Activated CD4-positive, alpha-beta T cell treated with anti-CD3 and anti-CD28 coated beads for 48 hours (primary cell): ENCODE measurements at regions not wholly inside any gene's neighbourhood (a gene's known extent, or its start where the extent isn't known, plus 50 kb on each side); places are given as distances from the start of the nearest gene placed in this dataset.
"Not testable (repeated sequence)": the region's sequence is repeated elsewhere in the genome, so short reads cannot be mapped to it uniquely, and the experiment has no call there.

ENCODE experiments used
- DNase-seq: peaks from one replicate; pipeline ENCODE4 v3.0.0-alpha.2; 2020

- DNase-seq: no peak
Observed at GRCh38 chr10:3935933-3936359, 150.9 kb upstream of the KLF6 start.

DNA sequence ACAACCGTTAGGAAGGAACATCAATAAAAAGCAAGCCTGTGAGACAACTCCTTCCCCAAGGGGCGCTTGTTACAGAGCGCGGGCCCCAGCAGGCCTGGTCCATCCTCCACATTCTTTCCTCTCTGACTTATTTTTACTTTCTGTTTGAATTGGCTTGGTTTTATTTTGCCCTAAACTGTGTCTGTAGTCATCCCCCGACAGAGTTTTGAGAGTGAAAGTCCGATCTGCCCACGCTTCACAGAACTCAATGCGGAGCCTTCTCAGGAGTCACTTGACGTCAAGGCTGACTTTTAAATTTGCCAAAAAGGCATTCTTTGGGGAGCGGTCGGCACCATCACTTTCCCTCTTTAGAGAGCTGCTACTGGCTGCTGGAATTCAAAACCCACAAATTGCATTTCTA, 150.1 kb upstream of the KLF6 start:
- DNase-seq: peak; percentile 87

DNA sequence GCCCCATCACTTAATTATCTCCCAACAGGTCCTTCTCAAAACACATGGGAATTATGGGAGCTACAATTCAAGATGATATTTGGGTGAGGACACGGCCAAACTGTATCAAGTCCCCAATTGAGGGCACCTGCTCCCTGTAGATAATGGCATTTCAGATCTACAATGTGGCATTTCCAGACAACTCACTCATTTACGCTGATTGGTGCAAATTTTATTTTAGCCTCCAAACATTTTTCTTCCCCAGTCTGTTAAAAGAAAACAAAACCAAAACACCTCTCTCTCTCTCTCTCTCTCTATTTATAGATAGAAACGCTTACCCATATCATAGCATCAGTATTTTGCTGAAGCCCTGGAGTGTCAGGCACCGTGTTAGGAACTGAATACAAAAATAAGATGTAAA, 148.7 kb upstream of the KLF6 start:
- no peak for DNase-seq

- DNase-seq: no peak
Observed at GRCh38 chr10:3932597-3933375, 147.8 kb upstream of the KLF6 start.

DNA sequence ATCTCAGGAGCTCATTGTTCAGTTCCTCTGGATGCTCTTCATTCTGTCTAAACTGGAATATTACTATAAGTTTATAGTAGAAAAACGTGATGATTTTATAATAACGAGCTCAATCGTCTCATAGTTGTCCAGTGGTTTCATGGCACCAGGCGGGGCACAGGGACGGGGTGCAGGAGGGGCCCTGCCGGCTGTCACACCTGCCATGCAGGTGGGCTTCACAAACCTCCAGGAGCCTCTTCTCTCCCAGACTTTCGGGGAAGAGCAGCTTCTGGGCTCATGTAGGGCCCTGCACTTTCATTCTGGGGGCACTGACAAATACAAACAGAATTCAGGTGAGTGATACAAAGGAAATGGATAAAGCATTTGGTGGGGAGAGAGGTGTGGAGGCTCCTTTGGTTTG, 146.9 kb upstream of the KLF6 start:
- DNase-seq: no peak

- no peak for DNase-seq
Observed at GRCh38 chr10:3931224-3931623, 146.2 kb upstream of the KLF6 start.

DNA sequence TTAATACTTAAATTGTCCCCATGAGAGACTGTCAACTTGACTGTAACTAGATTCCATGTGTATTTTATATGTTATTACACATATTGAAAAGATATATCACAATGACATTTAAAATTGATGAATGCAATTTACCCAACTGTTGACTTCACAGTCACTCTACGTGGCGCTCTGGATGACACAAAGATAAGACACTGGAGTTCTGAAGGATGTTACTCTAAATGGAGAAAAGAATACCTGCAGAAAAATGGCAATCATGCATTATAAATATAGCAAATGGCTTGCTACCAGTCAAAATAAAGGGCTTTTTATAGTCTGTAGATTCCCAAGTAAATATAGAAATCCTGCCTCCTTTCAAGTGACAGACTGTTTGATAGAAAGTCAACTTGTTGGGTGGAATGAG, 143.6 kb upstream of the KLF6 start:
- DNase-seq: no peak

DNA sequence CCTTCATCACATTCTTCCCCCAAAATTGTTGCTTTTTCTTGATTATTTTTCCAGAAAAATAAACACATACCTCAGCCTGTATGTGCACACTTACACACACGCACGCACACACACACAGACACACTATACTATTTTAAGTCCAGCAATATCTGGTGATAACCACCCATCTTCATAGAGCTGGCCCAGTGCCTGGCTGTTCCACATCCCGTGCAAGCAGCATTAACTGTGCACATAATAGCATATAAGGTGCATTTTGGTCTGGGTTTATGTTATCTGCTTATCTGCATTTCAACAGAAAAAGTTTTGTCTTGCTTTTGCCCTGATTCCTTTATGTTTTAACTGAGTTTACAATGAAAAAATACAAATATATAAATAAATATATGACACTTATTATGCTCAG, 143.1 kb upstream of the KLF6 start:
- no peak for DNase-seq

DNA sequence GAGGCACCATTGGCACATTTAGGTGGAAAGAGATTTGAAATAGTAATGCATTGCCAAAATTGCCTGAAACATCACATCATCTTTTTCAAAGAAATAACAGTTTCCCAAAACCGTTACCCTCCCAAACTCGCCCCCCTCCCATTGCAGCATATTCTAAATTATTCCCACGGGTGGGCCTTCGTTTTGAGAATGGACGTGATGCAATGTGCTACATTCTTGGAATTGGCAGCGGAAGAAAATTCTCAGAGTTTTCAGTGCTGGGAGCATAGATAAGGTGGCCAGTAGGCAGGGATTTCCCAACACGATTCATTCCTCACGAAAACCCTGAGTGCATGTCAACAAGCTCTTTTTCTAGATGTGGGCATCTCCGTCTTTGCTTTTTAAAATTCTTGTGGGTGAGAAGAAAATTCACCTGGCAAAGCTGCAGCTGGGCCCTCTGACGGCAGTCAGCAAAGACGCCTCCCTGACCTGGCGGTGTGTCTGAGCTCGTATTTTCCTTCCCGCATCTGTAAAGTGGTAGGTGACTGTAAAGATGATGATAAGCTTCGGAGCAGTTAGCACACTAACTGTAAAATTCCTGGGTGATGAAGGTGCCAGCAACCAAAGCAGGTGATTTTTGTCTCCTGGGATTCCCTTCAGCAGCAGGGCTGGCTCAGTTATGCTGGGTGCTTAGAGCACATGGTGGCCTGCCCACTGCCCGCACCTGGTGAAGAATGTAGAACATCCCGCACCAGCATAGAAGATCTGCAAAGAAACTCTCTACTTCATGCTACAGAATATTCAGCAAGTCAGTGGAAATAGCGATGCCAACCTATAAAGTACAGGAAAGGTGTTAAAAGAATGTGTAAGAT, 141.9 kb upstream of the KLF6 start:
- no peak for DNase-seq

DNA sequence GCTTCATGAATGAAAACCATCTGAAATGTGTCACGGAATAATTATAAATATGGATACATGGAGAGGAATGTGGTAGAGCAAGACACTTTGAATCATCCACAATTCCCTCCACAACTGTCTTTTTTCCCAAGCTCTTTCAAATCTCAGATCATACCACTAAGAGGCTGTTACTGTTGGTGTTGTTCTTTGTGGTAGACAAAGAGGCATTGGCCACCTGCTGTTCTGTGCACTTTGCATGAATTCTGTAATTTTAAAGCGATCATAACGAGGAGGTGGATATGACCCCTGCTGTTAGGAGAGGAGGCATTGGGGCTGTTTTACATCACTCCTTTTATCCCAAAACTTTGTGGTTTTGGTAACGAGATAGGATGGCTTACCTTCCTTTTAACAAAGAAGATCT, 141.2 kb upstream of the KLF6 start:
- DNase-seq: no peak

GRCh38 chr10:3925184-3925583, 140.2 kb upstream of the KLF6 start:
- DNase-seq: no peak

DNA sequence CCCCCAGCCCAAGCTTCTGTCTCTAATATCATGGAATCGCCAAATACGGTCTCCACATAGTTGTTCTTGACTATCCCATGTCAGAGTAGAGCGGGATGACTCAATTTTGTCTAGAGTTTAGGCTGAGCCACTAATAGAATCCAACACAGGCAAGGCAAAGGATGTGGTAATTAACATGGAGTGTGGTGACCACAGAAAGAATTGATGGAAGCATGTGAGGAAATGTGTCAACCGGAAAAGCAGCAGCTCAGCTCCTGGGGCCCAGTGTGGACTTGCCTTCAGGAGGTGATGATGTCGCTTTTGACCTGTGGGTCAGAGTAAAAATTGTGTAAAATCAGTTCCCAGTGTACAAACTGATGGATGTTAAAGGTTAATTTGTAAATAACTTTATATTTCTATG, 139.3 kb upstream of the KLF6 start:
- DNase-seq: no peak

DNA sequence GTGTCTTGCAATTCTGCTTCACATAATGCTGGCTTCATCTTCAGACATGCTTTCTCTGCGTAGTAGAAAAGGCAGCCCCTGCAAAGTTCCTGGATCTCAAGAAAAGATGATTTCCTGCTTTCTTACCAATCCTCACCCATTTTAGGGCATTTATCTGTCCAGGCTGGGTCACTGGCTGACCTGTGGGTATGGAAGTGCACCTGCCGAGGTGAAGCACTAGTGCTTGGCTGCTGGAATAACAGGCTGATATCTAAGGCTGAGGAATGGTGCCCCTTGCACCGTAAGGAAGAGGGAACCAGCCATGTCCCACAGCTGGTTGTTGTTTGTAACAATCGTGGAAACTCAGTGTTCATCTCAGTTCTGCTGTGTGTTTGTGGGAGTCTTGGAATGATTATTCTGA, 138.0 kb upstream of the KLF6 start:
- DNase-seq: no peak

- DNase-seq: no peak
Observed at GRCh38 chr10:3919709-3920308, 134.8 kb upstream of the KLF6 start.

DNA sequence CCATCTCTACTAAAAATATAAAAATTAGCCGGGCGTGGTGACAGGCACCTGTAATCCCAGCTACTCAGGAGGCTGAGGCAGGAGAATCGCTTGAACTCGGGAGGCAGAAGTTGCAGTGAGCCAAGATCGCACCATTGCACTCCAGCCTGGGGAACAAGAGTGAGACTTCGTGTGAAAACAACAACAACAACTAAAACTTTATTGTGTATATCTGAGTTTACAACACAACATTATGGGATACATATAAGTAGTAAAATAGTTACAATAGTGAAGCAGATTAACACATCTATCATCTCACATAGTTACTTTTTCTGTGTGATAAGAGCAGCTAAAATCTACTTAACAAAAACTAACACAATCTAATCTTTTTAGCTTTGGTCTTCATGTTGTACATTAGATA, 132.4 kb upstream of the KLF6 start:
- DNase-seq: not testable (repeated sequence)

- DNase-seq: no peak
Observed at GRCh38 chr10:3914733-3915132, 129.7 kb upstream of the KLF6 start.

DNA sequence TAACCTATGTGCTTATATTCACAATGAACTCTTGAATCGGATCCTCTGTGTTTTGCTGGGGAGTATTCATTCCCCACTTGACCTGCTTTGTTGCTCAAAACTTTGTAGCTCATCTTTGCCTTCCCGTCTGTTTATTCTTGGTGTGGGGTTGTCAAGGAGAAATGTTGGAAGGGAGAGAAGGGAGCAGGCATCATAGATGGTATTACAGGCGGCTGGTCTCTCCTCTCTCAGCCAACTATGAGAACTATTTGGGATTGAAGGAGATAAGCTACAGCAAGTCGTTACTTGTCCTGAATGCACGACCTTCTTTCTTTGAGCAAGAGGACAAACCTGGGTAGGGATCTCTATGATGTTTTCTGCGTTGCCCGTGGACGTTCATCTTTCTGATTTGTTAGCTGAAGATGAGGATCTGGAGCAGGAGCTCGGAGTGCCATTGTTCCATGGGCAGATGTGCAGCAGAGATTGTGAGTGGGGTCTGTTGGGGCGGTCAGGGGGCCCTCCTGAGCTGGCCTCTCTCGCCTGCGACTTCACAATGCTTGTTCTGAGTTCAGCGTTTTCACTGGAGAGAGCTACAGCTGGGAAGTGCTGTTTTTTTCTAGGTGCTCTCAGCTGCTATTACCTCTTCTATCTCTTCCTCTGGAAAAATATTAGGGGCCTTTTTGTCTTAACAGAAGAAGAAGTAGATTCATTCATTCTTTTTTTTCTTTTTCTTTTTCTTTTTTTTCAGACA, 126.9 kb upstream of the KLF6 start:
- DNase-seq: no peak

GRCh38 chr10:3911241-3911640, 126.2 kb upstream of the KLF6 start:
- DNase-seq: no peak

GRCh38 chr10:3909339-3909738, 124.3 kb upstream of the KLF6 start:
- no peak for DNase-seq

- DNase-seq: no peak
Observed at GRCh38 chr10:3908183-3908582, 123.2 kb upstream of the KLF6 start.

GRCh38 chr10:3907514-3907913, 122.5 kb upstream of the KLF6 start:
- no peak for DNase-seq

DNA sequence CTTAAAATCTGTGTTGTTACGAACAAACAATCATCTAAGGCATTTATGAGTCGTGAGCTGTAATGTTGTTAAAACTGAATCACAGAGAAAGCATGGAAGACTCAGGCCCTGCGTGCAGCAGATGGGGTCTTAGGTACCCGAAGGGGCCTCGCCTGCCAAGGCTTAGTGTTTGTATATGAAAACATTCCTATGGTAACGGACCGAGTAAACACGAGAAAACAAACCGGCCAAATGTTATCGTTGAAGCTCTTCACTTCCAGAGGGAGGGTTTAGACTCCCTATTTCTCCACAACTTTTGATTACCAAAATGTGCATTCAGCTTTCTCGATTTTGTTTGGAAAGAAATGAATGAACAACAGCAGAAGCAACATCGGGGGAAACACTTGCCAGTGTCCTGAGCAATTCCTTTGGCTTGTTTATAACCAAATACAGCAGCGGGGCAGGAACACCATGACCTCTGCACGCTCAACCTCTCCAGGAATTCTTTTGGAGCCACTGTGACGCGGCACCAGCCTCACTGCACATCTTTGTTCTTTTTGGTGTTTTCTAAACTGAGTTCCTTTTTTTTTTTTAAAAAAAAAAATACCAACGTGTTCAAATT, 121.6 kb upstream of the KLF6 start:
- DNase-seq: no peak

DNA sequence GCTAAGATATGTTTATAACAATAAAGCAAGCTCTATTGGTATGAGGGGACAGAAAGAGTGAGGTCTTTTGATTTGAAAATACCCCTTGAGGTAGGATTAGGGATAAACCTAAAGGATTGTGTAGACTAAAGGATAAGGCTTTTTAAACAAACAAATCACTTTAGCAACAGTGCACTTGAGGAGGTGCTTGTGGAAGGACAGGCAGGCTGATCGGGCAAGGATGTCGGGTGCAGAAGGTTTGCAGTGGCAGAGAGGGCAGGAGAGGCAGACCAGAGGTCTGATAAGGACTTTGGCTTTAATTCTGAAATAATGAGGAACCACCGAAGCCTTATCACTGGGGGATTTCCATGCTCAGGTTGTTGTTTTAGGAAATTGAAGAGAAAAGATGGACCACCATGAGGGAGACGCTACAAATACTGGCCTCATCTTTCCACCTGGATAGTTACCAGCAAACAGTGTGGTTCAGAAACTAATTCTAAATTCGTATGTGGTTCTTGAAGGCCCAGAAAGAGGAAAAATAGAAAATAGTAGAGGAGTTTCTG, 119.5 kb upstream of the KLF6 start:
- DNase-seq: no peak
